CD1c-positive myeloid dendritic cell (primary cell): ENCODE measurements at regions not wholly inside any gene's neighbourhood (a gene's known extent, or its start where the extent isn't known, plus 50 kb on each side); places are given as distances from the start of the nearest gene placed in this dataset.
A peak's percentile ranks its signal among the peaks of the same experiment; 100 is the strongest.

ENCODE experiments used
- DNase-seq: peaks from one replicate; pipeline ENCODE4 v3.0.0-alpha.2; 2016; ENCODE audit errors: extremely low spot score

DNA sequence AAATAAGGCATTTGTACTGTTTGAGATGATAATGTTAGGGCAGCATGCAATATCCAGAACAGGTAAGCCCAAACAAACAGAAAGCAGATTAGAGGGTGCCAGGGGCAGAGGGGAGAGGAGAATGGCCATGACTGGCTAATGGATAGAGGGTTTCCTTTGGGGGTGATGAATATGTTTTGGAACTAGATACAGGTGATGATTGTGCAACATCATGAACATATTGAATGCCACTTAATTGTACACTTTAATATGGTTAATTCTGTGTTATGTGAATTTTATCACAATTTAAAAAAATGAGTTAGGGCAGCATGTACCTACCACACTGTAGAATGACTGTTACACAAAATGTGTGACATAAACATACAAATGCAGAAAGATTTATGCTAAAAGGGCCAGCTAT is 255.5 kb upstream of the FN1 start:
- DNase-seq, result no peak

DNA sequence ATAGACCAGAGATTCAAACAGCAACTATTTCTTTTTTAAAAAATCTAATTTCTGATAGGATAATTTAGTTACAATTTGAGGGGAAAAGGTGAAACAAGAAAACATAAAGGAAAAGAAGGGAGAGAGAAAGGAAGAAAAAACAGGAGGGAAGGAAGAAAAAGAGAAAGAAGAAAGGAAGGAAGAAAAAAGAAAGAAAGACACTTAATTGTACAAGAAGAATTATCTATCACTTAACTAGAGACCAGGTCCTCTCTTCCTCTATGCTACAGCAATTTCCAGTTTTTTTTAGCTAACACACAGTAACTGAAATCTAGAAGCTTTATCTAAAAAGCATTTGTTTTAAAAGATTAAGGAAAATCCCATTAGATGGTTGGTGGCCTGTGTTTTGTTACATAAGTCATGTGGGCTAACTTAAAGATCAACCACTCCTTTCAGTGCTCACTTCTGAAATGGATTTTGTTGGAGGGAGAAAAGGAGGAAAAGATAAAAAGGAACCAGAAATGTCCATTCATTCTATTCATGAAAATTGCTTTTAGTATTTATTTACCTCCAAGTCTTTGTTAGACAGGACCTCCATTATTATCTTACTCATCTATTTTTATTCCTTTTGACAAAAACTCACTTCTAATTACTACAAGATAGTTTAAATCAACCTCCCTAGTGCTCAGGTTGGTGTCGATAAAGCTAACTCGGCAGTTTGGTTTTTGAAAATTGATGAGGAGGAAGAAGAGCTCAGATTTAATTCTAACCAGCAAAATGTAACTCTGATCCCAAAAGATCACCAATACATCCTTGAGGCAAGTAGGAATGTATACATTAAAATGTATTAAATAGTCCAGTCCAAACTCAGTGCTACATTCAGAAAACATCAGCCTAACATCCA is 251.5 kb upstream of the FN1 start:
- DNase-seq, result no peak

DNA sequence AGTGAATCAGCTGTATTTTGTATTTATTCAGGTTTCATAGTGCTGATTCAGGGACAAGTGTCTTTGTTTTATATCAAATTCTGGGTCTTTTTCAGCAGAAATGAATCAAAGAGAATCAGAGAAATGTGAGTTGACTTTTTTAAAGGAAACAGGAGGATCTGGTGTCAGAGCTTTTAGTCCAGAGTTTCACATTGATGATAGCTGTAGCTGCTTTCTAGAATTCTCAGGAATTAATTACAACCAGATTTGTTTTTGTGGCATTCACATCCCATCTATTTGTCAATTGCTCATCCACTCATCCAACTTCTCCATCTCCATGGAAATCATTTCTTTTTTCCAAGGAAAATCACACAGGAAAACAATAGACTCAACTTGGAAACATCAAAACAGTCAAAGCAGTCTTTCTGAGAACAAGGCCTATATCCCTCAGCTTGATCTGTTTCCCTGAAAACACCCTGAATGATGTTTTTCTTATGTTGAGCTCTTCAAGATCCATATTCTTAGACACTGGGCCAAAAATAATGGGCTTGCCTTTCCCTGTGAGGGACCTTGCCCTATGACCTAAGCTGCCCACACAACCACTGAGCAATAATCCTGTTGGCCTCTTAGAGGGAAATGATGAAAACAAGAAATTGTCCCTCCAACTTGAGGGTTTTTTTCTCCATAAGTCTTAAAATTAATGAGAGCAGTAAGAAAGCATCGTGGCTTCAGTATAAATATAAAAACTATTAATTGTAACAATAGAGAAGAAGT is 249.5 kb upstream of the FN1 start:
- peak; percentile 28 for DNase-seq

DNA sequence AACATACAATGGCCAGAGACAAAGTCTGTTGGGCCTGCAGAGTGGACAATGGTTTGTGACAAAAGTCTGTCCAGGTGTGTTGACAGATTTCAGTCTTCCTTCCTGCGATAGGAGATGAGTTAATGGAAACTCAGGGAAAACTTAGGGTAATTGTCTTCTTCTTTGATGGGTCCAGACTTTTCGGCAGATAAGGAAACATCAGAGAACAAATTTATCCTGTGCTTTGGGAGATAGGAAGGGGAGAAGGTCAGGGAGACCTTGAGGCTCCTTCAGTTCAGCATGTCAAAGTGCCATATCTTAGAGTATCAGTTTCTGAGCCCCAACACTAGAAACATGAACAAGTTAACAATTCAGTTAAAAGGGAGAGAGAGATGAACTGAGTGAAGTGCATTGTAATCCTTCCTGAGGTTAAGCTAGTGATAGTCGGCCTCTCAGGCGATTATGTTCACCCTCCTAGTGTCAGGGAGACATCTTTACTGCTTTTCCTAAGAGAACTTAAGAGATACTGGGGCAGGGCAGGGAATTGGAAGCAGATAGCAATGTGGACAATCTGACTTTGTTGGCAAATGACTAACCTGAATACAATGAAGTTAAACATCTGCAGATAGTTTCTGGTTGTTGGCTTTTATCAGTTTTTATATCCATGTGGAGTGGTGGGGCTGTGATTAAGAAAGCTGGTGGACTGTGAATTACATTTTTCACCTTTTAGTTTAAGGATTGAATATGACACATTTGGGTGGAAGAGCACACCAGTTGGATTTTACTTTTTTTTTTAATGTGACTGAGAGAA is 248.8 kb upstream of the FN1 start:
- no peak for DNase-seq

DNA sequence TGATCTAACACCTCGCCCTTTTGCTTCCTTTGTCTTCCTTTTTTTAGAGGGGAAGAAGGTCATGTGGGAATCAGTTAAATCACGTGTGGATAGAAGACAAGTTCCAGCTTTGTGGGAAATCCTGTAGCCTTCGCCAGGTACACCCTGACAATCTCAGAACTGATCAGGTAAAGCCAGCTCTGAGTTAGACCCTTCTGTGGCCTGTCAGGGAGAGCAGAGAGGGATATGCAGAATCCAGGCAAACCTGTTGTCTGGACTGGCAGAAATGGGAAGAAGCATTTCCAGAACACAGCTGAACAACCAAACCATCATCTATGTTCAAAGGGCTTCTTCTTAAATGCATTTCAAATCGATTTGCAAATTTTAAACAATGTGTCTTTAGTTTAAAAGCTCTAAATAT is 247.4 kb upstream of the FN1 start:
- DNase-seq, result no peak

DNA sequence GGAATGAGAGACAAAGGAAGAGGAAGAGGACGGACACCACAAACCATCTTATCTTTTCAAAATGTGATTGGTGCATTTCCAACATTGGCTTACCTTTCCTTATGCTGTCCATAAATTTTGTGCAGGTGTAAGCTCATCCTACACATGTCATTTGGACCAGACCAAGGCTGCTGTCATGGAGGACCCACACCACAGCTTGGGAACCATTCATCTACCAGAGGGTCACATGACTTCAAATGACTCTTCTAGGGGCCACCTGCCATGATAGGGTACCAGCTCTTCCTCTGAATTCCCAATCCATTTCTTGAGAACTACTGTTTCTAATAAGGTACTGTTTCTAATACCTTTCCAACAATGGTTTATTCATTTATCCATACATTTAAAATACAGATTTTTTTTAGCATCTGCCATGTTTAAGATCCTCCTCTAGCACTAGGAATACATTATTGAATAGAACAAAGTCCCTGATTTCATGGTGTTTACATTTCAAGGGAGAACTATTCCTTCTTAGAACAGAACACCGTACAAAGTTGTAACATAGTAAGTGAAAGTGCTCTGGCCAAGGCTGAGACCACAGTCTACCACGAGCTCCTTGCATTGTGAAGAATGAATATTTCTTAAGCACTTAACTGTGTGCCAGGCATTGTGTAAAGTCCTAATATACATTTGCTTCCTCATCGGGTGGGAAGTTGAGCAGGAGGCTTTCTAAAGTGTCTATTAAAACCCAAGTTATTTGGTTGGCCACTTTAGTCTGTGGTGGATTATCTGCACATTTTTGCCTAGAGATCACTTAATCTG is 246.1 kb upstream of the FN1 start:
- peak; percentile 36 for DNase-seq

DNA sequence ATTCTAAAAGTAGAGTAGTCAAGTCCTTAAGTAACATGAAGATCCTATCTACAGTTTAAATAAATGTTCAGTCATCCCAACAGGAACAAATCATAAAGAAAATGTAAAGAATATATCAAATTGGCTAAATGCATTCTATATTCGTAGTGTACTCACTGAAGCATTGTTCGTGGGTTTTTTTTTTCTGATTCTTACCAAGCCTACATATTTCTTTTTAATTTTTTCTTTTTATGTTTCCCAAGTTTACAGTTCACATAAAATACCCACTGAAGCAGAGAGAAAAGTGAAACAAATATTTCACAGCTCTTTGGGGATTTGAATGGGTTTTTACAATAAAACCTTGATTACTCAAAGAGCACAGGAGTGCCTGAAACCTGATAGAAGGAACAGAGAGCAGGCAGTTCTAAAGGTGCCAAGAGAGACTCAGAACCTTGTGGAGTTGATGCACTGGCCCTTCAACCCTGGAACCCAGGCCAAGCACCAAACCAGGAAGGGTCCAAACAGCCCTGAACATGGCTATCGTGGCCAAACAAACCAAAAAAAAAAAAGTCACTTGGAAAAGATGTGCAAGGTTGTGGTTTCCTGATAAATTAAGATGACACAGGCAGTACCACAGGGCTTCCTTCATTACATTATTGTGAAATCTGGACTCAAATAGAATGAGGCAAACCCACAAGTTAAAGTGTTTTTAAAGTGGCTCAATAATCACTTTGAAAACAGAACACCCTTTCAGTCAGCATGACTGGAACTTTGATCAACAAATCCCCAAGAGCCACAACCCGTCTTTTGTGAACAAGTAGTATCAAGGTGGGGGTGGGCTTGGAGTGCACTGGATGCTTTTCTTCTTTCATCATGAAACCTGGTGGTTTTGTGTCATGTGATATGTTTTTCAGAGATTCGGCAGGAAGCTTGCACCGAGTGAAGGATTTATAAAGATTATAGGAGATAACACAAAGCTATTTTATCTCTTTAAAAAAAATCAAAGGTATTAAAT is 245.0 kb upstream of the FN1 start:
- DNase-seq, result peak; percentile 72

DNA sequence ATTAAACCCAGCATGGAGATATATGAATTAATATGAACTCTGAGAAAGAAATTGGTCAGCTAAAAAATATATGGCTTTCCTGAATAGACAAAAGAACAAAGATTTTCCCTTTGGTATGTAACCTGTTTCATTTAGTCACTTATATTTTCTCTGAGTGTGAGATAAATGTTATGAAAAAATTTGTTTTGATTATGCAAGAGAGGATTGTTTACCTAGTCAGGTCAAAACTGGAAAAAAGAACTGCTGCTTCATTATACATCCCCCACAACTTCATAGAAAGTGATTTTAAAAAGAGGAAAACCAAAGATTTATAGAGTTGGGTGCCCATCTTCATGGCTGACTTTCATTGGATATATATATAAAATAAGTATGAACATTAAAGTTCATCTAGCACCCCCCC is 242.2 kb upstream of the FN1 start:
- no peak for DNase-seq

DNA sequence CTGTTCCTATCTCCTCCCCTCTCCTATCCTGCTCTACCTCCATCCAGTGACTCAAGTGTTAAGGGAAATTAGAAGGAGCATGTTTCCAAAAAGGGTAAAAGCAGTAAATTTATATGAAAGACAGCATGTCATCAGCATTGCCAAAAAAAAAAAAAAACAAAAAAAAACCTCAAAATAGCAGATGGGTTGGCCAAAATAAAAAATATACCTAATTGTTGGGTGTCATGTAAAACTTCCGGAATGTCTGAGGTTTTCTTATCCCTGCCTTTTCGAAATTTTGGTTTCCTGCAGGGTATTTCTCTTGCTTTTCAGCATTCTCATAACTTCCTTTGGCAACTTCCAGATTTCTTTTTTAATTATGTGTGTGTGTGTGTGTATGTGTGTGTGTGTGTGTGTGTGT is 241.6 kb upstream of the FN1 start:
- DNase-seq, result no peak

DNA sequence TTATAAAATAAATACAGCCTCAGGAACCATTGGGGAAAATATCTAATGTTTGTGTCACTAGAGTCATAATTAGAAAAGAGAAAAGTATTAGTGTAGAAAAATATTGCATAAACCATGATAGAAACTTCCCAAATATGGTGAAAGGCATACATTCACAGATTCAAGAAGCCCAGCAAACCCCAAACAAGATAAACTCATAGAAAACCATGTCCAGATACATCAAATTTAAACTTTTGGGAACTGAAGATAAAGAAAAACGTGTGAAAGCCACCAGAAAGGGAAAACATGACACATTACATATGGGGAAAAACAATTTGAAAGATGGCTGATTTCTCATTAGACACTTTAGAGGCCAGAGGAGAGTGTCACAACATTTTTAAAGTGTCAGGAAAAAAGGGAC is 236.5 kb upstream of the FN1 start:
- DNase-seq, result no peak

DNA sequence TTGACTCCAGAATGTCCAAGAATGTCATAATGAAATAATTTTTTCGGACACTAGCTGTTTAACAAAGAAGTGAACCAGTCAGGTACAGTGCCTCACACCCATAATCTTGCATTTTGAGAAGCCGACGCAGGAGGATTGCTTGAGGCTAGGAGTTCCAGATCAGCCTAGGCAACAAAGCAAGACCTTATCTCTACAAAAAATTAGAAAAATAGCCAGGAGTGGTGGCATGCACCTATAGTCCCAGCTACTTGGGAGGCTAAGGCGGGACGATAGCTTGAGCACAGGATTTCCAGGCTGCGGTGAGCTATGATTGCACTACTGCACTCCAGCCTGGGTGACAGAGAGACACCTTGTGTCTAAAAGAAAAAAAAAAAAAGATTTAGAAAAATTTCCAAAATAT is 235.8 kb upstream of the FN1 start:
- DNase-seq, result no peak

DNA sequence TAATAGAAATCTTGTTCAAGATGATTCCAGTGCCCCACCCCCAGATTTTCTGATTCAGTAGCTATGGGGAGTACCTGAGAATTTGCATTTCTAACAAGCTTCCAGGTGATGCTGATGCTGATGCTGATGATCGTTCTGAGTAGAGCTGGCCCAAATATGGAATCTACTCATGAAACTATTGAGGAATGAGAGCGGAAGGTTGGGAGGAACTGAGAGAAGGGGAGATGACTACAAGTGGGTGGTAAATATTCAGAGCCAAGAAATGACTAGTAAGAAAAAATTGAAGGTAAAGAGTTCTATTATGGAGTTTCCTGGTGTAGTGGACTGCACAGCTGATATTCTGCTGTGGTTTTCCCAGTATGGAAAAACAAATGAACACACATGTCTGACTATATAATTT is 235.4 kb upstream of the FN1 start:
- no peak for DNase-seq

DNA sequence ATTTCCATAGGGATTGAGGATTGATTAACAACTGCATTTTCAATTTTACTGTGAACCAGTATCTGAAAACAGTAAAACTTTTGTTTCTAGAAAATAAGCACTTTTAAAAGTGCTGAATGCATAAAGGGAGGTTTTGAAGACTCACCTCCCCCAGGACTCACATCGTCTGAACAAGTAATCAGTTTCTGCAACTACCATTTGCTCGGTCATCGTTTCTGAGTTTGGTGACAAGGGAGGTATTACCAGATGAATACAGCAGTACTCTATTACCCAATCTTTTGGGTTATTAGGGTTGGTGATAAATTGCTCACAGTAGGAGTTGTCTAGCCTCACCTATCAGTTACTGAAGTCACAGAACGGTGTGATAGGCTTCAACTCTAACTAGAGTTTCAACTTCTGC is 234.5 kb upstream of the FN1 start:
- no peak for DNase-seq

DNA sequence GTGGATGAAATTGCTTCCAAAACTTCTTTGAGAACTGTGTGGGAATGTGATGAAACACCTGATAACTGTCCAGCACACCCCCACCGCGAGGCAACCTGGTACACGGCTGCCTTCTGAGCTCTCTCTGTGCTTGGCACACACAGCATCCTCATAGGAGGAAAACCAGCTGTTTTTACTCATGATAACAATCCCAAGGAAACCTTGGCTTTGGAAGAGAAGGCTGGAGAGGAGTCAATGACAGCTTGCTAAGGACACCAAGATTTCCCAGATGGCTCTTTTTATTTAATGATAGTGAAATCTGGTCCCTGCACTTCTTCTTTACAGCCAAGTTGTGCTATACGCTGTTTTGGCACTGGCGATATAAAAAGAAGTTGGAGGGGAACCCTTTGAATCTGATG is 232.5 kb upstream of the FN1 start:
- DNase-seq, result no peak

DNA sequence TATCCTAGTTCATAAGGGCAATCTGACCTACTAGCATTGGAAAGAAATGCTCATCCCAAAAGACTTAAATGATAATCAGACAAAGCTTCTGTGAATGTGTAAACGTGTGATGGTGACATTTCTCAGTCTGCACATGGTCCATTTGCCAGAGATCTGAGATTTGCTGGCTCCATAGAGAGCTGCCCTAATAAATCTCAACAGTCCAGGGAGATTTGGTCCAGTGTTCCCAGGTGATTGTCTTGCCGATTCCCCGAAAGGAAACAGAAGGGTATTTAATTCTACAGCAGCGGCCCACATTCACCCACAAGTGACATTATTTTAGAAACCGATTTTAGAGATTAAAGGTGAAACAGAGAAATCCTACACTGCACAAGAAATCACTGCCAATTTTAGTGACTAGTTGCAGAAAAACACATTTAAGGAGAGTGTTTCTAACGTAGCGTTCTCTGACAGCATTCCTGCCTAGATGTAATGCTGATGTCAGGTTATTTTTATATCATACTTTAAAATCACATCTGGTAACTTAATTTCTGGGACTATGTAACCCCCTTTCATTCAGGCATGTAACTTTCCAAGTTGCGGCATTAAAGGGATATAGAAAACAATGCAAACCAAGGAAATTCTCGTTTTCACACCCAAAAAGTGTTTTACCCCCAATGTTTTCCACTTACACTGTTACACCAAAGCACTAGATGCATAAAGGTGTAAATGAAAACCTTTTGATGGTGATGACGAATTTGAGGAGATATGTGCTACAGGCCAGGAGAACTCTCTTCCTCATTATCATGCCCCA is 231.9 kb upstream of the FN1 start:
- DNase-seq, result no peak

DNA sequence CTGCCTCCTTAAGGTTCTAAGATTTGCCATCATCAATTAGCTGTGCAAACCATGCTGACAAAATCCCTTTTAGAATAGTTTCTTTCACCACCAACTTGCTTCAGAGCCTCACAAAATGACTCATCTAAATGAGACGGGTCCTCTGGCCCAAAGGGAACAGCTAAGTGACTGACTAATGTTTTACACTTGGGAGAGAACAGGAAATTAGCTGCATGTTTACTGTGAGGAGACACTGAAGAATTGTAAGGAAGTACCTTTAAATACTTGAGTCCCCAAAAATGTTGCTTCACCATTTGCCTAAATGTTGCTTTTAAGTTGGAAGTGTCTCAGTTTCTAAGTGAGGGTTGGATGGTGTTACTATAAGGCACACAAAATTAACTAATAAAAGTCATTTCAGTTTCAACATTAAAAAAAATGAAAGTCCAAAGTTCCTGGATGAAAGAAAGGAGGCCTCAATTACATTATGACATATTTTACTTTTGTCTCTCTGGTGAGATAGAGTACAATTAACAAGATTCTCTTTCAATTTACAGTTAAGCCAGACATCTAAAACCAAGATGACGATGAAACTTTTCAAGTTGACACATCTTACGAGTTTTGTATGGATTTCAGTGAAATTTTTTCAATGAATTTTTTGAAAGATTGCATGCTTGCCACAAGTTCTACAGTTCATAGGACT is 229.1 kb upstream of the FN1 start:
- peak; percentile 80 for DNase-seq

DNA sequence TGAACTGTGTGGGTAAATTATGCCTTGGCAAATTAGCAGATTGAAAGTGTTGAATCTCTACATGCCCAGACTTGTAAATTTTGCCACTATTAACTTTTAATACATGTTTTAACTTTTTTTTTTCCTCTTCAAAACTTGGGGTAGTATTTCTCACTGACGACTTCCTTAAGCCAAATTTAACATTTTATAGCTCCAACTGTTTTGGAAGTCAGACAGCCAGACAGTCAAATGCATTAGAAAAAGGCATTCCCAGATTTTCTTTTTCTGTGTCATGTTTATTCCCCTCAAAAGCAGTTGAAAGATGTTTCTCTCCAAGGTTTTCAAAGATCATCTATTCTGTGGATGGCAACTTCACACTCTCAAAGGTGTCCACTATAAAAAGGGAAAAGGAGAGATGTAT is 226.8 kb upstream of the FN1 start:
- no peak for DNase-seq

DNA sequence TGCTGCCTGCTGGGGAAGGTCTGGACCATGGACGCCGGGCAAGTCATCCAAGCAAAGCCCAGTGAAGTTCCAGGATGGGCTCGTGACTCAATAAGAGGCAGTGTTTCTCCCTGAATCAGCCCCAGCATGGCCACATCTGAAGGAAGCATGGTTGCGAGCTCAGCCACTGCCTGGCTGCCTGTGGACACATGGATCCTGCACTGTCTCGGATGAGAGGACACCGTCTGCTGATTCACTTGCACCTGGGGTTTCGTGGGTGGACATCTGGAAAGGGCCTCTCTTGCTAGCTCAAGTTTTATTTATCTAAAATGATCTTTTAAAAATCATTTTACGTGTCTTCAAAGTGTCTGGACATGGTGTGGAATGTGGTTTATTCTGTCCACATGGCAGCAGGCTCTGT is 224.8 kb upstream of the FN1 start:
- no peak for DNase-seq

DNA sequence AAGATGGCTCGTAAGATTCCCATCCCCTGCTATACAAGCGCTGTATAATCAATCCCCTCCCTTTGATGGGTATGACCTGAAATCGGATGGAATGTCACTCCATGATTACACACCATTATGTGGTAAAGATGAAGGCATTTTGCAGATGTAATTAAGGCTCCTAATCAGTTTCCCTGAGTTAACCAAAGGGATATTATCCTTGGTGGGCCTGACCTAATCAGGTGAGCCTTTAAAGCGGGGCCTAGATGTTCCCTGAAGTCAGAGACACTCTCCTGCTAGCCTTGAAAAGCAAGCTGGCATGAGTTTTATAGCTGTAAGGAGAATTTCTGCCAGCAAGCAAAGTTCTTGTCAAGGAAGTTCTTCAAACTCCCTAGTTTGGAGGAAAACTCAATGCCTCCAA is 223.8 kb upstream of the FN1 start:
- no peak for DNase-seq
